ENCODE measurements at regions not wholly inside any gene's neighbourhood (a gene's known extent, or its start where the extent isn't known, plus 50 kb on each side); places are given as distances from the start of the nearest gene placed in this dataset.
A peak's percentile ranks its signal among the peaks of the same experiment; 100 is the strongest.

DNA sequence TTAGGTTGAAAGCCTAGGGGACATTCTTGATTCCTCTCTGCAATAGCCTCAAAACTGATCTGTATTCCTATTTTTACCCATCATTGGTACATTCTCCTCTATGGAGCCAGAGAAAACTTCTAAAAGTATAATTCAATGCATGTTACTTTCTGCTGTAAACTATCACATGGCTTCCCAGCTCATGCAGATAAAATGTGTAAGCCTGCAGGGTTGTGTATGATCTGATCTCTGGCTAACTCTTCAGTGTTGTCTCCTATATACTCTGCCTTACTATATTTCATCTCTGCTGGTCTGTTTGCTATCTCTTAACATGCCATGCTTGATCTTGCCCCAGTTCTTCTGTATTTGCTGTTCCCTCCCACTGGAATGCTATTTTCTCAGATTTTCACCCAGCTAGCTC lies 323.3 kb upstream of the RSPO3 start:
- H3K27ac Mint-ChIP-seq (ENCODE audit: unreplicated experiment) = no peak overlapping the region
- no peaks in the 10 kb centered on the region for H3K27me3 Mint-ChIP-seq (ENCODE audit: low read depth, unreplicated experiment)
- Histone ChIP-seq H3K4me1 (ENCODE audit: insufficient read depth, low read length) (no peaks in the 10 kb centered on the region), H3K36me3 (ENCODE audit: insufficient read depth, low read length) (no peaks in the 10 kb centered on the region), H3K27ac (ENCODE audit: low read depth, low read length) (no peak overlapping the region), H3K27me3 (ENCODE audit: insufficient read depth, low read length) (no peaks in the 10 kb centered on the region), H2AFZ (ENCODE audit: low read depth, low read length) (no peak overlapping the region), H3K79me2 (ENCODE audit: insufficient read depth, low read length) (no peaks in the 10 kb centered on the region), H4K20me1 (ENCODE audit: insufficient read depth, low read length) (no peaks in the 10 kb centered on the region), H3K4me3 (ENCODE audit: insufficient read depth, low read depth, low read length) (no peak overlapping the region), H3K9me3 (ENCODE audit: insufficient read depth, low read depth, low read length) (no peaks in the 10 kb centered on the region), H3K9ac (ENCODE audit: low read length) (no peak overlapping the region), H3K4me2 (ENCODE audit: low read length) (no peak overlapping the region)
- DNase-seq (ENCODE audit: low read depth) (no peak), FAIRE-seq (no peak)
- H3K9me3 Mint-ChIP-seq (ENCODE audit: unreplicated experiment) = no peaks in the 10 kb centered on the region
- no peak overlapping the region for H3K4me3 Mint-ChIP-seq (ENCODE audit: unreplicated experiment)
- H3K4me1 Mint-ChIP-seq (ENCODE audit: low read depth, unreplicated experiment) = no peaks in the 10 kb centered on the region
- TF ChIP-seq, protein P1, sequence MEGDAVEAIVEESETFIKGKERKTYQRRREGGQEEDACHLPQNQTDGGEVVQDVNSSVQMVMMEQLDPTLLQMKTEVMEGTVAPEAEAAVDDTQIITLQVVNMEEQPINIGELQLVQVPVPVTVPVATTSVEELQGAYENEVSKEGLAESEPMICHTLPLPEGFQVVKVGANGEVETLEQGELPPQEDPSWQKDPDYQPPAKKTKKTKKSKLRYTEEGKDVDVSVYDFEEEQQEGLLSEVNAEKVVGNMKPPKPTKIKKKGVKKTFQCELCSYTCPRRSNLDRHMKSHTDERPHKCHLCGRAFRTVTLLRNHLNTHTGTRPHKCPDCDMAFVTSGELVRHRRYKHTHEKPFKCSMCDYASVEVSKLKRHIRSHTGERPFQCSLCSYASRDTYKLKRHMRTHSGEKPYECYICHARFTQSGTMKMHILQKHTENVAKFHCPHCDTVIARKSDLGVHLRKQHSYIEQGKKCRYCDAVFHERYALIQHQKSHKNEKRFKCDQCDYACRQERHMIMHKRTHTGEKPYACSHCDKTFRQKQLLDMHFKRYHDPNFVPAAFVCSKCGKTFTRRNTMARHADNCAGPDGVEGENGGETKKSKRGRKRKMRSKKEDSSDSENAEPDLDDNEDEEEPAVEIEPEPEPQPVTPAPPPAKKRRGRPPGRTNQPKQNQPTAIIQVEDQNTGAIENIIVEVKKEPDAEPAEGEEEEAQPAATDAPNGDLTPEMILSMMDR (IDR thresholded peaks at IDR 0.05; ENCODE audit: insufficient read depth, low read depth, low read length) = no peak
- no peak for TF ChIP-seq EZH2 (IDR thresholded peaks at IDR 0.05; ENCODE audit: insufficient read depth, low read length)
- no peaks in the 10 kb centered on the region for H3K36me3 Mint-ChIP-seq (ENCODE audit: low read depth, unreplicated experiment)

DNA sequence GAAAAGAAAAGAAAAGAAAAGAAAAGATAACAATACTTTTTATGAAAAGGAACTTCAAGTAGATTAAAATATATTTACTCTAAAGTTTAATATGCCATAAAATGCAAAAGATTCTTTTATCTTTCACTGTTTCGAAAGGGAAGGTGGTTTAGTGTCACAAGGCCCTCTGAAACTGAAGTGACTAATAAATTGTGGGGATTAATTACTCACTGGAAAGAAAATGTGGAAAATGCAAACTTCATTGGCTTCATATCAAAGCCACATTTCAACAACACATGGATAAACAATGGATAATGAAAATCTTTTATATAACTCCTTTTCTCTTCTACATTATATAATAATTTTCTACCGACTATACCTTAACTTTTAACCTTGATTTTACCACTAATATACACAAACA lies 320.5 kb upstream of the RSPO3 start:
- no peaks in the 10 kb centered on the region for H4K20me1 ChIP-seq (ENCODE audit: insufficient read depth, low read length)
- no peak overlapping the region for H3K9ac ChIP-seq (ENCODE audit: low read length)
- H3K36me3 ChIP-seq (ENCODE audit: insufficient read depth, low read length) = no peaks in the 10 kb centered on the region
- FAIRE-seq = no peak
- TF ChIP-seq, protein P1 (IDR thresholded peaks at IDR 0.05; ENCODE audit: insufficient read depth, low read depth, low read length) = no peak
- TF ChIP-seq EZH2 (IDR thresholded peaks at IDR 0.05; ENCODE audit: insufficient read depth, low read length) = no peak
- H2AFZ ChIP-seq (ENCODE audit: low read depth, low read length) = no peak overlapping the region
- no peak overlapping the region for H3K4me2 ChIP-seq (ENCODE audit: low read length)
- H3K36me3 Mint-ChIP-seq (ENCODE audit: low read depth, unreplicated experiment) = no peaks in the 10 kb centered on the region
- no peaks in the 10 kb centered on the region for H3K9me3 Mint-ChIP-seq (ENCODE audit: unreplicated experiment)
- no peak overlapping the region for H3K27ac ChIP-seq (ENCODE audit: low read depth, low read length)
- DNase-seq (ENCODE audit: low read depth) = peak; percentile 18
- H3K4me3 Mint-ChIP-seq (ENCODE audit: unreplicated experiment) = no peak overlapping the region
- no peaks in the 10 kb centered on the region for H3K27me3 Mint-ChIP-seq (ENCODE audit: low read depth, unreplicated experiment)
- no peaks in the 10 kb centered on the region for H3K4me1 ChIP-seq (ENCODE audit: insufficient read depth, low read length)
- H3K79me2 ChIP-seq (ENCODE audit: insufficient read depth, low read length) = no peaks in the 10 kb centered on the region
- H3K27me3 ChIP-seq (ENCODE audit: insufficient read depth, low read length) = no peaks in the 10 kb centered on the region
- H3K27ac Mint-ChIP-seq (ENCODE audit: unreplicated experiment) = no peak overlapping the region
- H3K4me3 ChIP-seq (ENCODE audit: insufficient read depth, low read depth, low read length) = no peak overlapping the region
- no peaks in the 10 kb centered on the region for H3K9me3 ChIP-seq (ENCODE audit: insufficient read depth, low read depth, low read length)
- no peaks in the 10 kb centered on the region for H3K4me1 Mint-ChIP-seq (ENCODE audit: low read depth, unreplicated experiment)

DNA sequence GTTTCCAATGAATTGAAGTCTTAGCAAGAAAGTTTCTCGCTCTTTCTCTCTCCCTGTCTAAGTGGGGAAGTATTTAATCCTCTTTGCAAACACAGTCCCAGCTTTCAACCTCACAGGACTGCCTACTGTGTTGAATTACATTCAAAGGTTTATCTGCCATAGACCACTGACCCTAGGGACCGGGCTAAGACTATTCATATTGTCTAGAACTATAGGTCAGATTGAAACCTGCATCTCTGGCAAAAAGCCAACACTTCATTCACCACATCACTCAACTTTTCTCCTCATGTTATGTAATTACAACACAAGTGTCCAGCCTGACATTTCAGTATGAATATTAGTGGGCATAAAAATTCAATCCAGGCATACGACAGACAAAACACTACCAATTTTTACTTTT lies 314.7 kb upstream of the RSPO3 start:
- no peak overlapping the region for H3K4me3 ChIP-seq (ENCODE audit: insufficient read depth, low read depth, low read length)
- no peak for FAIRE-seq
- TF ChIP-seq EZH2 (IDR thresholded peaks at IDR 0.05; ENCODE audit: insufficient read depth, low read length) = no peak
- TF ChIP-seq, protein P1 (IDR thresholded peaks at IDR 0.05; ENCODE audit: insufficient read depth, low read depth, low read length) = no peak
- H3K36me3 ChIP-seq (ENCODE audit: insufficient read depth, low read length) = no peaks in the 10 kb centered on the region
- Mint-ChIP-seq H3K4me3 (ENCODE audit: unreplicated experiment) (no peak overlapping the region), H3K27me3 (ENCODE audit: low read depth, unreplicated experiment) (peaks cover 2% of the 10 kb centered on the region), H3K9me3 (ENCODE audit: unreplicated experiment) (no peaks in the 10 kb centered on the region), H3K4me1 (ENCODE audit: low read depth, unreplicated experiment) (no peaks in the 10 kb centered on the region), H3K36me3 (ENCODE audit: low read depth, unreplicated experiment) (no peaks in the 10 kb centered on the region), H3K27ac (ENCODE audit: unreplicated experiment) (no peak overlapping the region)
- no peak overlapping the region for H3K27ac ChIP-seq (ENCODE audit: low read depth, low read length)
- H3K9me3 ChIP-seq (ENCODE audit: insufficient read depth, low read depth, low read length) = no peaks in the 10 kb centered on the region
- no peak for DNase-seq (ENCODE audit: low read depth)
- no peaks in the 10 kb centered on the region for H3K79me2 ChIP-seq (ENCODE audit: insufficient read depth, low read length)
- no peaks in the 10 kb centered on the region for H4K20me1 ChIP-seq (ENCODE audit: insufficient read depth, low read length)
- H3K4me2 ChIP-seq (ENCODE audit: low read length) = no peak overlapping the region
- no peak overlapping the region for H2AFZ ChIP-seq (ENCODE audit: low read depth, low read length)
- H3K27me3 ChIP-seq (ENCODE audit: insufficient read depth, low read length) = no peaks in the 10 kb centered on the region
- H3K4me1 ChIP-seq (ENCODE audit: insufficient read depth, low read length) = no peaks in the 10 kb centered on the region
- H3K9ac ChIP-seq (ENCODE audit: low read length) = no peak overlapping the region
